ENCODE measurements at regions not wholly inside any gene's neighbourhood (a gene's known extent, or its start where the extent isn't known, plus 50 kb on each side); places are given as distances from the start of the nearest gene placed in this dataset.

- no peaks in the 10 kb centered on the region for H3K4me1 Mint-ChIP-seq (ENCODE audit: low read depth in 2 of 2)
- ATAC-seq (replicated peaks) = no peak
- H3K9me3 Mint-ChIP-seq = no peaks in the 10 kb centered on the region
These were observed 230.9 kb downstream of the GAS1 start for GRCh38 chr9:86716326-86716922.

GRCh38 chr9:86714999-86715398, 232.3 kb downstream of the GAS1 start:
- H3K4me1 Mint-ChIP-seq (ENCODE audit: low read depth in 2 of 2) = no peaks in the 10 kb centered on the region
- ATAC-seq (replicated peaks) (no peak), DNase-seq (no peak)
- H3K27ac Mint-ChIP-seq = no peak overlapping the region
- no peaks in the 10 kb centered on the region for H3K36me3 Mint-ChIP-seq (ENCODE audit: insufficient read depth)
- no peak overlapping the region for H3K4me3 Mint-ChIP-seq
- no peaks in the 10 kb centered on the region for H3K9me3 Mint-ChIP-seq
- peaks cover 34 to 51% of the 10 kb centered on the region in 2 donors for H3K27me3 Mint-ChIP-seq

More at GRCh38 chr9:86716326-86716922, 230.9 kb downstream of the GAS1 start:
- Mint-ChIP-seq H3K36me3 (ENCODE audit: insufficient read depth) (no peaks in the 10 kb centered on the region), H3K27ac (no peak overlapping the region), H3K27me3 (peaks cover 39 to 47% of the 10 kb centered on the region in 2 donors), H3K4me3 (no peak overlapping the region)
- DNase-seq = no peak

GRCh38 chr9:86713970-86714369, 233.3 kb downstream of the GAS1 start:
- H3K36me3 Mint-ChIP-seq (ENCODE audit: insufficient read depth) = no peaks in the 10 kb centered on the region
- H3K27me3 Mint-ChIP-seq = peaks cover 27 to 51% of the 10 kb centered on the region in 2 donors
- ATAC-seq (replicated peaks) = no peak
- no peaks in the 10 kb centered on the region for H3K4me1 Mint-ChIP-seq (ENCODE audit: low read depth in 2 of 2)
- no peak overlapping the region for H3K27ac Mint-ChIP-seq
- H3K4me3 Mint-ChIP-seq = no peak overlapping the region
- no peaks in the 10 kb centered on the region for H3K9me3 Mint-ChIP-seq
- no peak for DNase-seq

GRCh38 chr9:86713470-86713869, 233.8 kb downstream of the GAS1 start:
- H3K36me3 Mint-ChIP-seq (ENCODE audit: insufficient read depth) = no peaks in the 10 kb centered on the region

GRCh38 chr9:86708918-86709835, 238.1 kb downstream of the GAS1 start:
- Mint-ChIP-seq H3K36me3 (ENCODE audit: insufficient read depth) (no peaks in the 10 kb centered on the region), H3K4me3 (no peak overlapping the region), H3K27me3 (peaks cover 18 to 21% of the 10 kb centered on the region in 2 donors), H3K27ac (no peak overlapping the region), H3K4me1 (ENCODE audit: low read depth in 2 of 2) (no peaks in the 10 kb centered on the region), H3K9me3 (no peaks in the 10 kb centered on the region)
- no peak for DNase-seq
- no peak for ATAC-seq (replicated peaks)

More at GRCh38 chr9:86713470-86713869, 233.8 kb downstream of the GAS1 start:
- H3K9me3 Mint-ChIP-seq = no peaks in the 10 kb centered on the region
- ATAC-seq (replicated peaks) (no peak), DNase-seq (no peak)
- peaks cover 26 to 48% of the 10 kb centered on the region in 2 donors for H3K27me3 Mint-ChIP-seq
- H3K27ac Mint-ChIP-seq = no peak overlapping the region
- H3K4me3 Mint-ChIP-seq = no peak overlapping the region
- H3K4me1 Mint-ChIP-seq (ENCODE audit: low read depth in 2 of 2) = no peaks in the 10 kb centered on the region

- Mint-ChIP-seq H3K4me3 (no peak overlapping the region), H3K27ac (no peak overlapping the region), H3K27me3 (peaks cover 18 to 21% of the 10 kb centered on the region in 2 donors), H3K36me3 (ENCODE audit: insufficient read depth) (no peaks in the 10 kb centered on the region), H3K9me3 (no peaks in the 10 kb centered on the region), H3K4me1 (ENCODE audit: low read depth in 2 of 2) (no peaks in the 10 kb centered on the region)
- no peak for DNase-seq
- ATAC-seq (replicated peaks) = no peak
These were observed 239.3 kb downstream of the GAS1 start for GRCh38 chr9:86707932-86708510.

- no peaks in the 10 kb centered on the region for H3K9me3 Mint-ChIP-seq
- ATAC-seq (replicated peaks) (no peak), DNase-seq (no peak)
- H3K27ac Mint-ChIP-seq = no peak overlapping the region
- no peak overlapping the region for H3K4me3 Mint-ChIP-seq
- peaks cover 16 to 28% of the 10 kb centered on the region in 2 donors for H3K27me3 Mint-ChIP-seq
- no peaks in the 10 kb centered on the region for H3K4me1 Mint-ChIP-seq (ENCODE audit: low read depth in 2 of 2)
- no peaks in the 10 kb centered on the region for H3K36me3 Mint-ChIP-seq (ENCODE audit: insufficient read depth)
These were observed 240.9 kb downstream of the GAS1 start for GRCh38 chr9:86706391-86706790.

GRCh38 chr9:86705490-86705889, 241.8 kb downstream of the GAS1 start:
- H3K36me3 Mint-ChIP-seq (ENCODE audit: insufficient read depth) = no peaks in the 10 kb centered on the region
- H3K27ac Mint-ChIP-seq = no peak overlapping the region
- ATAC-seq (replicated peaks) = no peak
- peaks cover 13 to 33% of the 10 kb centered on the region in 2 donors for H3K27me3 Mint-ChIP-seq
- DNase-seq = no peak
- H3K9me3 Mint-ChIP-seq = no peaks in the 10 kb centered on the region
- no peak overlapping the region for H3K4me3 Mint-ChIP-seq
- no peaks in the 10 kb centered on the region for H3K4me1 Mint-ChIP-seq (ENCODE audit: low read depth in 2 of 2)

- Mint-ChIP-seq H3K9me3 (no peaks in the 10 kb centered on the region), H3K36me3 (ENCODE audit: insufficient read depth) (no peaks in the 10 kb centered on the region), H3K4me3 (no peak overlapping the region), H3K4me1 (ENCODE audit: low read depth in 2 of 2) (no peaks in the 10 kb centered on the region), H3K27ac (no peak overlapping the region), H3K27me3 (peaks cover 32 to 33% of the 10 kb centered on the region in 2 donors)
- no peak for DNase-seq
- no peak for ATAC-seq (replicated peaks)
These were observed 244.0 kb downstream of the GAS1 start for GRCh38 chr9:86703346-86703745.

GRCh38 chr9:86700629-86701028, 246.7 kb downstream of the GAS1 start:
- Mint-ChIP-seq H3K27ac (no peak overlapping the region), H3K4me3 (no peak overlapping the region), H3K4me1 (ENCODE audit: low read depth in 2 of 2) (no peaks in the 10 kb centered on the region), H3K9me3 (no peaks in the 10 kb centered on the region), H3K27me3 (peaks cover 33 to 38% of the 10 kb centered on the region in 2 donors), H3K36me3 (ENCODE audit: insufficient read depth) (no peaks in the 10 kb centered on the region)
- DNase-seq (no peak), ATAC-seq (replicated peaks) (no peak)

- no peak overlapping the region for H3K4me3 Mint-ChIP-seq
- no peak overlapping the region for H3K27ac Mint-ChIP-seq
- peaks cover 20 to 35% of the 10 kb centered on the region in 2 donors for H3K27me3 Mint-ChIP-seq
- DNase-seq (no peak), ATAC-seq (replicated peaks) (no peak)
- H3K9me3 Mint-ChIP-seq = no peaks in the 10 kb centered on the region
- H3K4me1 Mint-ChIP-seq (ENCODE audit: low read depth in 2 of 2) = no peaks in the 10 kb centered on the region
- no peaks in the 10 kb centered on the region for H3K36me3 Mint-ChIP-seq (ENCODE audit: insufficient read depth)
These were observed 249.3 kb downstream of the GAS1 start for GRCh38 chr9:86697999-86698398.

GRCh38 chr9:86697213-86697612, 250.1 kb downstream of the GAS1 start:
- Mint-ChIP-seq H3K27ac (no peak overlapping the region), H3K4me3 (no peak overlapping the region)
- no peak for ATAC-seq (replicated peaks)

GRCh38 chr9:86695910-86696424, 251.3 kb downstream of the GAS1 start:
- Mint-ChIP-seq H3K27ac (no peak overlapping the region), H3K4me1 (ENCODE audit: low read depth in 2 of 2) (no peaks in the 10 kb centered on the region), H3K4me3 (no peak overlapping the region), H3K9me3 (no peaks in the 10 kb centered on the region), H3K27me3 (peaks cover 8 to 37% of the 10 kb centered on the region in 2 donors), H3K36me3 (ENCODE audit: insufficient read depth) (no peaks in the 10 kb centered on the region)
- DNase-seq (no peak), ATAC-seq (replicated peaks) (no peak)

More at GRCh38 chr9:86697213-86697612, 250.1 kb downstream of the GAS1 start:
- H3K27me3 Mint-ChIP-seq = peaks cover 20 to 42% of the 10 kb centered on the region in 2 donors
- H3K4me1 Mint-ChIP-seq (ENCODE audit: low read depth in 2 of 2) = no peaks in the 10 kb centered on the region
- DNase-seq = no peak
- no peaks in the 10 kb centered on the region for H3K9me3 Mint-ChIP-seq
- H3K36me3 Mint-ChIP-seq (ENCODE audit: insufficient read depth) = no peaks in the 10 kb centered on the region

All from effector memory CD8-positive, alpha-beta T cell (primary cell).